CD1c-positive myeloid dendritic cell (primary cell): ENCODE measurements at regions not wholly inside any gene's neighbourhood (a gene's known extent, or its start where the extent isn't known, plus 50 kb on each side); places are given as distances from the start of the nearest gene placed in this dataset.
"Not testable (repeated sequence)": the region's sequence is repeated elsewhere in the genome, so short reads cannot be mapped to it uniquely, and the experiment has no call there.

ENCODE experiments used
- DNase-seq: peaks from one replicate; pipeline ENCODE4 v3.0.0-alpha.2; 2016; ENCODE audit errors: extremely low spot score

GRCh38 chr1:99501871-99502270 is 144.0 kb upstream of the PALMD start:
- no peak for DNase-seq

DNA sequence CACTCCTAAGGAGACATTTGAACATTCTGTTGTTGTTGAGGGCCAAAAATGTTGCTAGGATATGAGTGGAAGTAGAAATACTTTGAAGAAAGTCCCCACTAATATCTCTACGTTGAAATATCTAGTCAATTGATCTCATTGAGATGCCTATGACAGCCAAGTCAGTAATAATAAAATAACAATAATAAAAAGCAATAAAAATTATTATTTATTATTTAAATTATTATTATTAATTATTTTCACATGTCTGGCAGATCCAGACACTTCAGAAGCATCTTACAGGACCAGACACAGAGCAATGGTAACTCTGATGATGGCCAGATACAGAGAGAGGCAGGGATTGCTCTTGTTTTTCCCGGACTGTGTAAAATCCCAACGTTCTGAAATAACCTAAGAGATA is 143.5 kb upstream of the PALMD start:
- DNase-seq: no peak

DNA sequence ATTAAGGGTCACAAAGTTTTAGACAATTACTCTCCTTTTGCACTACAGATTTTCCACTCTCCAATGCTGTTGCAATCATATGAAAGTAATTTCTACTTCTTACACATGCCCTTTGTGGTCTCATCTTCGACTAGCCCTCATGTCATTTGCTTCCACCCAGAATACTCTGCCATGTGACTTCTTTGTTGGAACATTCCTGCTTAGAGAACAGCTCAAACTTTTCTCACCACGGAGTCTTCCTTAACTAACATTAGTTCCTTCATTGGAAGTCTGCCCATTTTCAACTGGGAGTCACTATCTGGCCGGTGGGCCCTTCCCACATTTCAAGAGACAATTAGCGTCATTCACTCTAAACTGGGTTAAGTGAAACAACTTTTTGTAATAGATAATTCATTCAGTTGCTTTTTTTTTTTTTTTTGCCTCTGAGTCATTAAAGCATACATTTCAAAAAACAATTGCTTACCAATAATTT is 142.6 kb upstream of the PALMD start:
- no peak for DNase-seq

DNA sequence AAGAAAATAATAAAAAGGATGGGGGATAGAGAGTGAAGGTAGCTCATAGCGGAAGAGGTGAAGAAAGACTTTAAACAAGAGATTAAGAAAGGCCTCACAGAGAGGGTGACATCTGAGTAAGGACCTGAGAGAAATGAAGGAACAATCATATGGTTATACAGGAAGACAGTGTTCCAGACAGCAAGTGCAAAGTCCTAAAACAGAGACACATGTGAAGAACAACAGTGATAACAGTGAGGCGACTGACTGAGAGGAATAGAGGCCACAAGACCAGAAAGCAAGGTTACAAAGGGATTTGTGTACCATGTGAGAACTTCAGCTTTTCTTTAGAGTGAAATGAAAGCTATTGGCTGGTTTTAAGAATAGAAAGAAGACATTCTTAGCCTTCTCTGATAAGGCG is 141.6 kb upstream of the PALMD start:
- DNase-seq: no peak

DNA sequence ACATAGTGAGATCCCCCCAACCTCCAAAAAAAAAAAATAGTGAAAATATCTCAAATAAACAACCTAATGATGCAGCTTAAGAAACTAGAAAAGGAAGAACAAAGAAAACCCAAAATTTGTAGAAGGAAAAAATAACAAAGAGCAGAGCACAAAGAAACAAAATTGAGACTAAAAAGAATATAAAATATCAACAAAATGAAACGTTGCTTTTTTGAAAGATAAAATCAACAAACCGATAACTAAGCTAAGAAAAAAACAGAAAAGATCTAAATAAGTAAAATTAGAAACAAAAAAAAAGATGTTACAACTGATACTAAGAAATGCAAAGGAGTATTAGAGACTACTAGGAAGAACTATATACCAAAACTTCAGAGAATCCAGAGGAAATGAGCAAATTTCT is 139.3 kb upstream of the PALMD start:
- no peak for DNase-seq

GRCh38 chr1:99507446-99507845 is 138.5 kb upstream of the PALMD start:
- DNase-seq: not testable (repeated sequence)

GRCh38 chr1:99507906-99508732 is 137.8 kb upstream of the PALMD start:
- no peak for DNase-seq

- not testable (repeated sequence) for DNase-seq
Observed at GRCh38 chr1:99508733-99509445, 137.0 kb upstream of the PALMD start.

- DNase-seq: not testable (repeated sequence)
Observed at GRCh38 chr1:99514823-99515552, 130.9 kb upstream of the PALMD start.

DNA sequence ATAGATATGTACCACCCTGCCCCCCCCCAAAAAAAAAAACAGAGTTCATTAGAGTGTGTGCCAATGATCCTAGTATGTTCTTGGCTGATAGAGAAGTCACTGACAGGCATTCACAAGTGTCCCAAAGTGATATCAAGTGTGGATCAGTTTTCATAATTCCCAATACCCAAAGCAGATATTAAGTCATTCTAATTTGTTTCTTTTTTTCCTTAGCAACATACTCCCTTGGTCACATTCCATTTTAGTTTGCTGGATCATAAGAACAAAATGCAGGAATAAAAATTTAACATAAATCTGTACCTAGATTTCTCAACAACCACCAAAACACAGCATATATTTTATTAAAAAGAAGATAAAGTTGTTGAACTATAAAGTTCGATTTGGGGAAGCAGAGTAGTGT is 129.8 kb upstream of the PALMD start:
- no peak for DNase-seq

DNA sequence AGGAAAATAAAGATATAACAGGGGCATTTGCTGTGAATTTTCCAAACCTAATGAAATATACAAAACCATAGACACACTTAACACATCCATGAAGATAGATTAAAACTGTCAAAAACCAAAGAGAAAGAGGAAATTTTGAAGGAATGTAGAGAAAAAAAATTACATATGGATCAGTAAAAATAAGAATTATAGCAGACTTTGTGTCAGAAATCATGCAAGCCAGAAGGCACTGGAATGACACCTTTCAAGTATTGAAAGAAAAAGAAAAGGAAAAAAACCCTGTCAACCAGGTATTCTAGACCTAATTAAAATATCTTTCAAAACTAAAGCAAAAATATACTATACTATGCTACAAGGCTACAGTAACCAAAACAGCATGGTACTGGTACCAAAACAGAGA is 125.8 kb upstream of the PALMD start:
- no peak for DNase-seq

DNA sequence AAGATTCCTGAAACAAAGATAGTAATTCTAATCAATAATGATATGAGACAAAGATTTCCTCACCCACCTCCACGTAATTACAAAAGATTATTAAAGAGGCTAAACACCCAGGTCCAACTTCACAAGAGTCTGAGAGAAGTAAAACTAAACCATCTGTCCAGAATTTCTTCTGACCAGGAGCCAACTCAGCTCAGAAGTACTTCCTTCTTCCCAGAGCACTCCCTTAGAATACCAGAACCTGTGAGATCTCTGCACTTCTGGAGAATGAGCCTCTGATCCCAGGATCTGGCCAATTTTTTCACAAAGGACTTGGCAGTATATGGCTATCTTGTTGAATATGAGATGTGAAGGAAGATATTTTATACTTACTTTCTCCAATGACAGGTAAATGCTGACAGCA is 120.6 kb upstream of the PALMD start:
- no peak for DNase-seq

GRCh38 chr1:99527078-99527477 is 118.8 kb upstream of the PALMD start:
- no peak for DNase-seq

DNA sequence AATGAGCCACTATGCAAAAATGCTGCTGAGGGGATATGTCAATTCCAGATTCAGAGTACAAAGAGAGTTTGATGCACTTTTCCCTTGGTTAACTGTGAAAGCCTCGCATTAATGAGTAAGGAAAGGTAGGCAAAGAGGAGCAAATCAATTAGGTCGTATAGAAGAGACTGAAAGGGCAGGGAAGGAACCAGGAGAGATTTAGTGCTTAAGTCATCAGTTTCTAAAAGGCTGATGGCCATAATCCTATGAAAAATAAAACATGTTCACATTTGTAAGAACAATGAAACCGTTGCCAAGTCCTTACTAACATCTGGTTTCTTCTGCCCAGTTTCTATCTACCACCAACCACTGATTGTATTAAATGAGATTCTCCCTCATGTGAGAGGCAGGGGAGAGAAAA is 118.4 kb upstream of the PALMD start:
- DNase-seq: no peak

GRCh38 chr1:99529002-99529401 is 116.9 kb upstream of the PALMD start:
- no peak for DNase-seq

DNA sequence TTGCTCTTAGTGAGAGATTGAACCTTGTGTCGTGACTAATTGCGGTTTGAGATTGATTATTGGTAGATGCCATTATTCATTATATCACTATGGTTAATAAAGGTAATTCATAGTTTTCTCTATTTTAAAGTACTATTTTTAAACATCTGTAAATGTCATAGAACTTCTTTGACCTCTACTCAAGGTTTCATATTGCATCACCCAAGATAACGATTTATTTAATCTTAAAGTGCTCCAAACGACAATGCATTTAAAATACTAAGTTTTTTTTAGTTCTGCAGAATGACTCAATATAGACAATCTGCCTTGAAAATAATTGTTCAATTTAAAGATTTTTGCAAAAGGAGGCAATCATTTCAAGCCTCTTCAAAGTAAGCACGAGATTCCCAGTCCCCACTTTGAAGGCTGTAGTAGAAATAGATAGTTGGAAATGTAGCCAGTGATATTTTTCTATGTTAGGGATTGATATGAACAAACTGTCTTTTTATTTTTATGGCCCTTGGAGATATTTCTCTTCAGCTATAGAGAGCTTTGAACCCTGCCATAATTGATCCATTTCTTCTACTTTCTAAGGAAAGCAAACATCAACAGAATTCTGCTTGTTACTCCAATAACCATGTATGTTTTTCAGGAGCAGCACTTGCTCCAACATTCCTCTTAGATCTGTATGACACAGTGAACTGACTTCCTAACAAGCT is 114.2 kb upstream of the PALMD start:
- no peak for DNase-seq

- no peak for DNase-seq
Observed at GRCh38 chr1:99532276-99532580, 113.7 kb upstream of the PALMD start.

GRCh38 chr1:99533909-99534637 is 111.8 kb upstream of the PALMD start:
- no peak for DNase-seq

DNA sequence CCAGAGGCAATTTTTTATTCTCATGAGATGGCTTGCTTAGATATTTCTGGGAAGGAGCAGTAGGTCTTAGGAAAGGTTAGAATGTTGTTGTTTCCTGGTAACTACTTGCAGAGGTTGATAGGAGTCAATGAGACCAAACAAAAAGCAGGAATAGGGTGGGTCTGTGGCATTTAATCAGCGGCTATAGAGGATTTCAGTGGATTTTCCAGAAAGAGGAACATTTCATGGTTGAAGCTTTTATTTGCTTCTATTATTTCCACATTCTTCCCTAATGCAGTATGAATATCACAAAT is 111.3 kb upstream of the PALMD start:
- DNase-seq: no peak

DNA sequence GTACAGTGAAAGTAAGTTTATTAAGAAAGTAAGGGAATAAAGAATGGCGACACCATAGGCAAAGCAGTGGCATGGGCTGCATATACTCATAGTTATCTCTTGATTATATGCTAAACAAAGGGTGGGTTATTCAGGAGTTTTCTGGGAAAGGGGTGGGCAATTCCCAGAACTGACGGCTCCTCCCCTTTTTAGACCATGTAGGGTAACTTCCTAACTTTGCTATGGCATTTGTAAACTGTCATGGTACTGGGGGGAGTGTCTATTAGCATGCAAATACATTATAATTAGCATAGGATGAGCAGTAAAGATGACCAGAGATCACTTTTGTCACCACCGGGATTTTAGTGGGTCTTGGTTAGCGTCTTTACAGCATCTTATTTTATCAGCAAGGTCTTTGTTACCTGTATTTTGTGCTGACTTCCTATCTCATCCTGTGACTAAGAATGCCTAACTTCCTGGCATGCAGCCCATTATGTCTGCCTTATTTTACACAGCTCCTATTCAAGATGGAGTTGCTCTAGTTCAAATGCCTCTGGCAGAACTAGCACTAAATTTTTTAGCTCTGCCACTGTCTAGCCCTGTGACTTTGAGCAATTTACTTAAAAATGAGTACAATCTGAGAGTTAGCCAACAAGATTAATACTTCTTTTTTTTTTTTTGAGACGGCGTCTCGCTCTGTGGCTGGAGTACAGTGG is 110.3 kb upstream of the PALMD start:
- DNase-seq: no peak
